Left cardiac atrium (tissue), 4 donors: ENCODE measurements at regions not wholly inside any gene's neighbourhood (a gene's known extent, or its start where the extent isn't known, plus 50 kb on each side); places are given as distances from the start of the nearest gene placed in this dataset.

ENCODE experiments used
- ATAC-seq, 2 donors: fragments of 200-7000 bp; cut with Tn5 transposase; one replicate each; pipeline ENCODE4 v1.9.1; 2020; ENCODE audit warnings: mild to moderate bottlenecking in 2 of 2, moderate library complexity in 2 of 2
- DNase-seq: peaks from one replicate; pipeline ENCODE4 v3.0.0-alpha.2; 2020
- intact Hi-C, 2 donors: fragments of 100-400 bp; cut with DNase I; formaldehyde crosslinking; loops; one replicate each; pipeline versions ENCODE4 v1.14.1 to v1.15.1; 2022 to 2023
- donor health status: DM: no; HTN: yes; CAD: no.
- donor health status: DM: no; HTN: yes; CAD: no; lungs with severe emphysema.
- donor health status: DM: yes; HTN: yes; CAD: no.
- donor health status: Dilated cardiomyopathy.

- ATAC-seq = no peak
- intact Hi-C loops = no loop called here
- no peak for DNase-seq
These were observed 111.2 kb upstream of the PRDM1 start for GRCh38 chr6:105974986-105975385.

GRCh38 chr6:105972440-105972839, 113.7 kb upstream of the PRDM1 start:
- ATAC-seq (no peak), DNase-seq (no peak)
- intact Hi-C loops = no loop called here

- intact Hi-C loops = no loop called here
- ATAC-seq (no peak), DNase-seq (no peak)
These were observed 117.4 kb upstream of the PRDM1 start for GRCh38 chr6:105968603-105969333.

- DNase-seq (no peak), ATAC-seq (no peak)
- intact Hi-C loops = no loop called here
These were observed 118.1 kb upstream of the PRDM1 start for GRCh38 chr6:105967917-105968602.

- intact Hi-C loops = no loop called here
- DNase-seq = no peak
- no peak for ATAC-seq
These were observed 119.7 kb upstream of the PRDM1 start for GRCh38 chr6:105966481-105966880.

GRCh38 chr6:105964979-105965760, 121.0 kb upstream of the PRDM1 start:
- intact Hi-C loops = no loop called here
- ATAC-seq (no peak), DNase-seq (no peak)

- intact Hi-C loops = no loop called here
- DNase-seq (no peak), ATAC-seq (no peak)
These were observed 132.0 kb upstream of the PRDM1 start for GRCh38 chr6:105954148-105954547.

GRCh38 chr6:105952772-105953690, 133.1 kb upstream of the PRDM1 start:
- DNase-seq = no peak
- no peak for ATAC-seq
- intact Hi-C loops = no loop called here

GRCh38 chr6:105952326-105952725, 133.8 kb upstream of the PRDM1 start:
- no peak for ATAC-seq
- intact Hi-C loops = no loop called here
- no peak for DNase-seq

- intact Hi-C loops = no loop called here
- DNase-seq (no peak), ATAC-seq (no peak)
These were observed 134.8 kb upstream of the PRDM1 start for GRCh38 chr6:105951322-105951721.

GRCh38 chr6:105949869-105950268, 136.3 kb upstream of the PRDM1 start:
- intact Hi-C loops = no loop called here
- ATAC-seq (no peak), DNase-seq (no peak)

GRCh38 chr6:105943514-105943913, 142.6 kb upstream of the PRDM1 start:
- no peak for ATAC-seq
- intact Hi-C loops = no loop called here
- DNase-seq = no peak

GRCh38 chr6:105941621-105942412, 144.3 kb upstream of the PRDM1 start:
- DNase-seq (no peak), ATAC-seq (no peak)
- intact Hi-C loops = no loop called here

- DNase-seq = no peak
- intact Hi-C loops = no loop called here
- no peak for ATAC-seq
These were observed 145.1 kb upstream of the PRDM1 start for GRCh38 chr6:105940990-105941389.

GRCh38 chr6:105936972-105937371, 149.2 kb upstream of the PRDM1 start:
- DNase-seq = no peak
- no peak for ATAC-seq
- intact Hi-C loops = no loop called here

GRCh38 chr6:105935416-105935815, 150.7 kb upstream of the PRDM1 start:
- intact Hi-C loops = no loop called here
- no peak for ATAC-seq
- no peak for DNase-seq

GRCh38 chr6:105934708-105935107, 151.4 kb upstream of the PRDM1 start:
- DNase-seq = no peak
- intact Hi-C loops = no loop called here
- ATAC-seq = no peak

GRCh38 chr6:105932440-105932839, 153.7 kb upstream of the PRDM1 start:
- DNase-seq (no peak), ATAC-seq (no peak)
- intact Hi-C loops = no loop called here

GRCh38 chr6:105929626-105930025, 156.5 kb upstream of the PRDM1 start:
- intact Hi-C loops = no loop called here
- DNase-seq (no peak), ATAC-seq (no peak)
